ENCODE measurements at regions not wholly inside any gene's neighbourhood (a gene's known extent, or its start where the extent isn't known, plus 50 kb on each side); places are given as distances from the start of the nearest gene placed in this dataset.

- TF ChIP-seq, protein P1, sequence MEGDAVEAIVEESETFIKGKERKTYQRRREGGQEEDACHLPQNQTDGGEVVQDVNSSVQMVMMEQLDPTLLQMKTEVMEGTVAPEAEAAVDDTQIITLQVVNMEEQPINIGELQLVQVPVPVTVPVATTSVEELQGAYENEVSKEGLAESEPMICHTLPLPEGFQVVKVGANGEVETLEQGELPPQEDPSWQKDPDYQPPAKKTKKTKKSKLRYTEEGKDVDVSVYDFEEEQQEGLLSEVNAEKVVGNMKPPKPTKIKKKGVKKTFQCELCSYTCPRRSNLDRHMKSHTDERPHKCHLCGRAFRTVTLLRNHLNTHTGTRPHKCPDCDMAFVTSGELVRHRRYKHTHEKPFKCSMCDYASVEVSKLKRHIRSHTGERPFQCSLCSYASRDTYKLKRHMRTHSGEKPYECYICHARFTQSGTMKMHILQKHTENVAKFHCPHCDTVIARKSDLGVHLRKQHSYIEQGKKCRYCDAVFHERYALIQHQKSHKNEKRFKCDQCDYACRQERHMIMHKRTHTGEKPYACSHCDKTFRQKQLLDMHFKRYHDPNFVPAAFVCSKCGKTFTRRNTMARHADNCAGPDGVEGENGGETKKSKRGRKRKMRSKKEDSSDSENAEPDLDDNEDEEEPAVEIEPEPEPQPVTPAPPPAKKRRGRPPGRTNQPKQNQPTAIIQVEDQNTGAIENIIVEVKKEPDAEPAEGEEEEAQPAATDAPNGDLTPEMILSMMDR (conservative IDR thresholded peaks at IDR 0.05 in 1 of 2, IDR thresholded peaks at IDR 0.05 in 1 of 2; ENCODE audit: low read depth in 1 of 2, low read length in 2 of 2): no peak
- TF ChIP-seq EZH2 (IDR thresholded peaks at IDR 0.05; ENCODE audit: low read length, missing control alignments): no peak
These were observed 267.1 kb downstream of the NSG2 start for GRCh38 chr5:174312641-174313040.
